ENCODE measurements at regions not wholly inside any gene's neighbourhood (a gene's known extent, or its start where the extent isn't known, plus 50 kb on each side); places are given as distances from the start of the nearest gene placed in this dataset.

- no peak overlapping the region for H2BK15ac ChIP-seq (ENCODE audit: low read depth, low read length)
- no peak overlapping the region for H4K5ac ChIP-seq (ENCODE audit: insufficient read length, low read depth, low read length)
- H3K4me1 Mint-ChIP-seq = no peaks in the 10 kb centered on the region
- no peaks in the 10 kb centered on the region for H3K4me1 ChIP-seq (ENCODE audit: insufficient read depth, low read length)
- no peak overlapping the region for H2BK20ac ChIP-seq (ENCODE audit: low read depth, low read length, poor library complexity, severe bottlenecking)
- no peaks in the 10 kb centered on the region for H3K79me1 ChIP-seq (ENCODE audit: insufficient read depth, low read depth, low read length, poor library complexity, severe bottlenecking)
- no peaks in the 10 kb centered on the region for H3K9me3 Mint-ChIP-seq
- H3K18ac ChIP-seq (ENCODE audit: insufficient read length, low read depth, low read length) = no peak overlapping the region
- no peak overlapping the region for H4K91ac ChIP-seq (ENCODE audit: insufficient read length, low read depth, low read length)
- DNase-seq = no peak
- H2BK12ac ChIP-seq (ENCODE audit: insufficient read length, low read depth, low read length) = no peak overlapping the region
- H3K14ac ChIP-seq (ENCODE audit: insufficient read depth, low read length) = no peak overlapping the region
- no peak overlapping the region for H2AK5ac ChIP-seq (ENCODE audit: insufficient read length, low read length)
- no peak overlapping the region for H2BK120ac ChIP-seq (ENCODE audit: low read depth, low read length, poor library complexity, severe bottlenecking)
- H3K23ac ChIP-seq (ENCODE audit: insufficient read length, low read depth, low read length) = no peak overlapping the region
- H4K20me1 ChIP-seq (ENCODE audit: control insufficient read depth, insufficient read depth, insufficient read length) = no peaks in the 10 kb centered on the region
- no peaks in the 10 kb centered on the region for H3K36me3 Mint-ChIP-seq (ENCODE audit: insufficient read depth in 1 of 3, low read depth in 3 of 3)
- H3K27me3 ChIP-seq (ENCODE audit: insufficient read depth, low read length) = no peaks in the 10 kb centered on the region
- H3K27ac Mint-ChIP-seq = no peak overlapping the region
- no peak overlapping the region for H3K4me3 Mint-ChIP-seq
- no peaks in the 10 kb centered on the region for H3K79me2 ChIP-seq (ENCODE audit: insufficient read depth, low read length)
- no peak overlapping the region for H3T11ph ChIP-seq (ENCODE audit: low read length)
- H3K56ac ChIP-seq (ENCODE audit: insufficient read length, low read depth, low read length) = no peak overlapping the region
- H3K27ac ChIP-seq (ENCODE audit: insufficient read length, low read depth, low read length) = no peak overlapping the region
- no peak overlapping the region for H3K9ac ChIP-seq (ENCODE audit: extremely low read depth, insufficient read length, low read length)
- no peak overlapping the region for H2AFZ ChIP-seq (ENCODE audit: low read length)
- H4K8ac ChIP-seq (replicated peaks; ENCODE audit: insufficient read length, low read depth, low read length) = no peak overlapping the region
- H3K4me2 ChIP-seq (ENCODE audit: insufficient read depth, insufficient read length, low read length) = no peak overlapping the region
- no peaks in the 10 kb centered on the region for H3K9me3 ChIP-seq (ENCODE audit: control insufficient read depth, low read depth, low read length)
- TF ChIP-seq CTCF (conservative IDR thresholded peaks at IDR 0.05) = no peak
- H3K23me2 ChIP-seq (ENCODE audit: insufficient read length, low read depth, low read length, poor library complexity, severe bottlenecking) = no peaks in the 10 kb centered on the region
- H3K27me3 Mint-ChIP-seq (ENCODE audit: low read depth) = no peaks in the 10 kb centered on the region
- H2BK5ac ChIP-seq (ENCODE audit: insufficient read length, low read length) = no peak overlapping the region
- H3K4ac ChIP-seq (ENCODE audit: low read depth, low read length) = no peak overlapping the region
Measured at GRCh38 chr10:108365541-108365940, 1201.0 kb upstream of the SORCS1 start.

All from H9 (cell line).